COLO668 (cell line): ENCODE measurements at regions not wholly inside any gene's neighbourhood (a gene's known extent, or its start where the extent isn't known, plus 50 kb on each side); places are given as distances from the start of the nearest gene placed in this dataset.
"Not testable (repeated sequence)": the region's sequence is repeated elsewhere in the genome, so short reads cannot be mapped to it uniquely, and the experiment has no call there.

Source experiments
- DNase-seq: peaks from one replicate; lab custom pipeline; 2025; ENCODE audit not compliant: unreplicated experiment; lab: John Stamatoyannopoulos, UW

DNA sequence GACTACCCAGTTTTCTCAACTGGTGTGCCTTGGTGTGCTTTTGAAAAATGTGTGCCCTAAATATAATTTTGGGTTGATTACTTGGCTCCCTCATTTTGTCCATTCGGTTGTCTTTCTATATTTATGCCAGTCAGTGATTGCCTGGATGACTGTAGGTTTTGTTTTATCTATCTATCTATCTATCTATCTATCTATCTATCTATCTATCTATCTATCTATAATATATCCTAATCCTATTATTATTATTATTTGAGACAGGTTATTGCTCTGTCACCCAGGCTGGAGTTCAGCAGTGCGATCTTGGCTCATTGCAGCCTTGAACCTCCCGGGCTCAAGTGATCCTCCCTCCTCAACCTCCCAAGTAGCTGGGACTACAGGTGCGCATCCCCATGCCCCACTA, 111.4 kb upstream of the GRK3 start:
- DNase-seq = no peak

DNA sequence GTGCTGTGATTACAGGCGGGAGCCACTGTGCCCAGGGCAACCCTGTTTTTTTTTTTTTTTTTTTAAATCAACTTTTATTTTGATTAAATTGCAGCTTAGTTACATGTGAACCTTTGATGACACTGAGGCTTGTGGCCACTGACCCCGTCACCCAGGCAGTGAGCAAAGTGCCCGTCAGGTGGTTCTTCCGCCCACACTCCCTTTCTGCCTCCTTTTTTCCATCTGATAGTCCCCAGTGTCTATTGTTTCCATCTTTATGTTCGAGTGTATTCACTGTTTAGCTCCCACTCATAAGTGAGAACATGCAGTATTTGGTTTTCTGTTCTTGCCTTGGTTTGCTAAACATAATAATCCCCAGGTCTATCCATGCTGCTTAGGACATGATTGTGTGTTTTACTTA, 110.9 kb upstream of the GRK3 start:
- no peak for DNase-seq

DNA sequence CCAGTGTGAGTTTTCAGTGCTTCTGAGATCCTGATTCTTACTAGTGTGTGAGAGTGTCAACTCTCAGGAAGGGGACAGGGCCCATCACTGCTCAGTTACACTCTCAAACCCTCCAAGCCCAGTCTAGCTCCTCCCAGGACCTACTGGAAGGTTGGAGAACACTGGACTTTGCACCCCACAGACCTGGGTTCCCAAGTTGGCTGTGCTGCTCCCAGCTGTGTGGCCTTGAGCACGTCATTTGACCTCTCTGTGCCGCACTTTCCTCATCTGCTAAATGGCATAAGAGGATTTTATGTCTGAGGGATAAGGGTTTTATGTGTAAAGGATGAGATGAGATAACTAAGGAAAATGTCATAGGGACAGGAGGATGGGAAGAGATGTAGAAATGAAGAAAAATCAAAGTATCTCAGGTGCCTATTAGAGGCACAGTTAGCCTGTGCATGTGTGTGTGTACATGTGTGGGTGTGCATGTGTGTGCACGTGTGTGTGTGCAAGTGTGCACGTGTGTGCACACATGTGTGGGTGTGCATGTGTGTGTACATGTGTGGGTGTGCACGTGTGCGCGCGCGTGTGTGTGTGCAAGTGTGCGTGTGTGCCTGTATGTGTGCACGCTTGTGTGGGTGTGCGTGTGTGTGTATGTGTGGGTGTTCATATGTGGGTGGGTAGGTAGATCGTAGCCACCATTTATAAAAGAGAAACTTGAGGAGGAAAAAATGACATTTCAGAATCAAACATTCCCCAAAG, 108.0 kb upstream of the GRK3 start:
- DNase-seq = not testable (repeated sequence)

DNA sequence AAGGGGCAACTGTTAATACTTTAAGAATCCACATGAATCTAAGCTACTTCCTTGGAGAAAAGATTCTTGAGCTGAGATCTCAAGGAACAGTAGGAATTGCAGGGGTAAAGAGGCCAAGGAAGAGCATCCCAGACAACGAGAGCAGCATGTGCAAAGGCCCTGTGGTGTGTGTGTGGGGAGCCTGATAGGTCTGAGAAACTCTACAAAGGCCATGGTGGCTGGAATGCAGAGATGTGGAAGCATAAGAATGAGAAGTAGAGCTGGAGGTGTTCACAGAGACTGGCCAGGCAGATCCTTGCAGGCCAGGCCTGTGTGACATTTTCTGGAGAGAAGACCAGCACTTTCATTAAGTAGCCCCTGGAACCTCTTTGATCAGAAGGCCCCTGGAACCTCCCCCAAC, 105.8 kb upstream of the GRK3 start:
- not testable (repeated sequence) for DNase-seq

DNA sequence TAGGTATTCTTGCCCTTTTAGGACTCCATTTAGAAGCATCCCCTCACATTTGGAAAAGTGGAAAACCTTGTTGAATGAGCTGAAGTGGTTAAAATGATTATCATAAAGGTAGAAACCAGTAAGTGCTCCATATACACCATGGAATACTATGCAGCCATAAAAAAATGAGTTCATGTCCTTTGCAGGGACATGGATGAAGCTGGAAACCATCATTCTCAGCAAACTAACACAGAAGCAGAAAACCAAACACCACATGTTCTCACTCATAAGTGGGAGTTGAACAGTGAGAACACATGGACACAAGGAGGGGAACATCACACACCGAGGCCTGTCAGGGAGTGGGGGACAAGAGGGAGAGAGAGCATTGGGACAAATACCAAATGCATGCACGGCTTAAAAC, 103.8 kb upstream of the GRK3 start:
- DNase-seq = not testable (repeated sequence)

DNA sequence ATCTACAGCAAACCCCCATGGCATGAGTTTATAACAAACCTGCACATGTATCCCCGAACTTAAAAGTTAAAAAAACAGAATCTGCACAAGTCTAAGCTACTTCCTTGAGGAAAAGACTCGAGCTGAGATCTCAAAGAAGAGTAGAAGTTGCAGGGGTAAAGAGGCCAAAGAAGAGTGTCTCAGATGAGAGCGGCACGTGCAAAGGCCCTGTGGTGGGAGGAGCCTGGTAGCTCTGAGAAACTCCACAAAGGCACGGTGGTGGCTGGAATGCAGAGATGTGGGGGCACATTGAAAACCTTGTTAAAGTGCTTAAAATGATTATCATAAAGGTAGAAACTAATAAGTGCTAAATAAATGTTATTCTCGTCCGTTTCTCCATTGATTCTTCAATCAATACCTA, 103.2 kb upstream of the GRK3 start:
- no peak for DNase-seq

DNA sequence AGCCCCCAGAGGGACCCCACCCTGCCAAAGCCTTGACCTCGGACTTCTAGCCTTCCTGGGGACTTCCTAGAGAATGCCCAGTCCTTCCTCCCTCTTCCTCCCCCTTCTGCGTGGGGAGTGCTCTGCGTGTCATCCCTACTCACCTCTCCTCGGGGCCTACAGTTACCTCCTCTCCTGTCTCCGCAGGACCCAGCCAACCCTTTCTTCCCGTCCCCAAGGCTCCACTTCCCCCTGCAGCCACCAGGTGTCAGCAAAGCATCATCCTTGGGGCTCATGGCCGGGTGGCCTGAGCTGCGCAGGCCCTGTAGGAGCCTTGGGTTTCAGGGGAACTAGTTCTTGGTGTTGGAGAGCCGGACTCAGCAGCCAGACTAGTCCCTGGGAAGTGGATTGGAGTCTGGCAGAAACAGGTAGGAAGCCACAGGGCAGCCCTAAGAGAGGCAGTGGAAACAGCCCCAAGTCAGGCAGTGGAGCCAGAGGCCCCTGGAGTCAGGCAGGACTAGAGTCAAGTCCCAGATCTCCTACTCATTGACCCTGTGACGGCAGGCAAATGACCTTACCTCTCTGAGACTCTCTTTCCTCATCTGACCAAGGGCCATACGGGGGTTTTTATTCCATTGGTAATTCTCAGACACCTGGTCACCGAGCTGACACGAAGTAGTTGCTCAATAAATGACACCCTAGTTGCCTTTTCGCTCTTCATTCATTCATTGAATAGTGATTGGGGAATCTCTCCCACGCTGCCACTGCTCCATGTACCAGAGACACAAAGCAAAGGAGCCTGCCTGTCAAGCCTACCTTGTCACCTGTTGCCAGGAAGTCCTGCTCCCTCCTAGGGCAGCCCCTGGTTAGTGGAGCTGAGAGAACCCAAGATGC, 101.8 kb upstream of the GRK3 start:
- DNase-seq = peak; percentile 75

DNA sequence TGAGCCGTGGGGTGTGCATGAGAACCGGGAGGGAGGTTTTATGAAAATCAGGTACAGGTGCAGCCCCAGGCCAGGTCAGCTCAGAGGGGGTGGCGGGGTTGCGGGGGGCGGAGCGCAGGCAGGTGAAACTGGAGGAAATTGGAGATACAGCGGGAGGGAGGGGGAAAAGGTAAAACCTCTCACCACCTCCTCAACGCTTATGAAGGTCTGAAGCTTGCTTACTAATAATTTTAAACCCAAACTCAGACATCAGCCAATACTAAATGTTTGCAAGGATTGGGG, 101.2 kb upstream of the GRK3 start:
- DNase-seq = not testable (repeated sequence)

DNA sequence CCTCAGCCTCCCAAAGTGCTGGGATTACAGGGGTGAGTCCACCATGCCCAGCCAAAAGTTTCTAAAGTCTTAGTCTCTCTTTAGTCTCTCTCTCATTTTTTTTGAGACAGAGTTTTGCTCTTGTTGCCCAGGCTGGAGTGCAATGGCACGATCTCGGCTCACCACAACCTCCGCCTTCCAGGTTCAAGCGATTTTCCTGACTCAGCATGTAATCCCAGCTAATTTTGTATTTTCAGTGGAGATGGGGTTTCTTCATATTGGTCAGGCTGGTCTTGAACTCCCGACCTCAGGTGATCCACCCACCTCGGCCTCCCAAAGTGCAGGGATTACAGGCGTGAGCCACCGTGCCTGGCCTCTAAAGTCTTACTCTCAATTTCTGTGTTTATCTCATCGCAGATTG, 100.1 kb upstream of the GRK3 start:
- DNase-seq = not testable (repeated sequence)

DNA sequence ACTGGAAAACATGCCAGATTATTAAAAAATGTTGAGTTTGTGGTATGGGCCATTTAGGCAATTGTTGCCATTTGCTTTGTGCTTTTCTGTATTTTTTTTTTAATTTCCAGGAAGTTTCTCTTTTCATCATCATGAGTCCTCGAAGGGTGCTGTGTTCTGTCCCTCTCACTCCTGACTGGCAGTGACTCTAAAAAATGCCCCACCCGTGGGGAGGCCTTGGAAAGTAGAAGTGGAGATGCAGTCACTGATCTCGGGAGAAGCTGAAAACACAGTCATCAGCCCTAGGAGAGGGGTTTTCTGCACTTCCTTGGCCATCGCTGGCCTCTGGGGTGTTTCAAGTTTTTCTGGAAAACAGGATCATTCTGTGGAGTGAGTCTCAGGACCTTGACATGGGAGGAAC, 98.5 kb upstream of the GRK3 start:
- DNase-seq = no peak

DNA sequence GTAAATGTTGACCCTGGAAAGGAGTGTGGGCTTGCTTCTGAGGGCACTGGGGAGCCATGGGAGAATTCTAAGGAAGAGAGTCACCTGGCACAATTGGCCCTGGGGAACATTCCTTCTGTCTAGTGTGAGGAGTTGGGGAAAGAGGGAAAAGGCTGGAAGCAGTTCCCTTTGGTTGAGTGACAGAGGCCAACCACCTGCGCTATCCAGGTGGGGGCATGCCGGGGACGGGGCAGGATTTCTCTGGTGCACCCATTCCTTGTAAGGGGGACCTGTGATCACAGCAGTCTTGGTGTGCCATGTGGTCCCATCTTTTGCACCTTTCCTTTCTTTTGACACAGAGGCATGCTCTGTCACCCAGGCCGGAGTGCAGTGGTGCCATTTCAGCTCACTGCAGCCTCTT, 92.1 kb upstream of the GRK3 start:
- DNase-seq = no peak

DNA sequence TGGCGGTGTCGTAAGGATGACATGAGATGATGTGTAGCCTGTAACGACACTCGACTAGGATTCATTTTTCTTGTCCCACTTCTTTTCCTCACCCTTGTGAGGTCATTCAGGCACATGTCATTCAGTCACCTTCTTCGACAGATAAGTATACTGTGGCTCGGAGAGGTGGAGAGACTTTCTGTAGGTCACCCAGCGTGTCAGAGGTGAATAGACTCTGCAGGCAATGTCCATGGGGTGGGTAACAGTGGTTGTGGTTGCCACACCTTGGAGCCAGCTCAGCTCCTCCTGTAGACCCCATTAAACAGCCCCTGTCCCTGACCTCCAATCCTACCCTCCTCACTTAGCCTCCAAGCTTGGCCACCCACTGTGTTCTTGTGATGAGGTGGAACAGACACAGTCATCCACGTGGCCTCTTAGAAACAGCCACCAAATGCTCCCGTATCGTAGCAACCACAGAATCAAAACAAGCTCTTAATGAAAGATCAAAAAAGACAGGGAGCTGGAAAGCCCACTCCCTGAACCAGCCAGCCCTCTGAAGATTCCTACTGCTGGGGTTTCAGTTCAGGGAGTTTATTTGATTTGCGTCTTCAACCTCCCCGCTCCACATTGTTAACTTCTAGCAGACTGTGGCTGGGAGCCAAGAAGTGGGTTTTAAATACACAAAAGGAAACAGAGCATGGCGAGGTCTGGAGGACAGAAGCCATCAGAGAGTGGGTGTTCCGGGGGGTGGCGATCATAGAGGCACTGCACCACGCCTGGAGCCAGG, 89.0 kb upstream of the GRK3 start:
- DNase-seq = peak; percentile 86

DNA sequence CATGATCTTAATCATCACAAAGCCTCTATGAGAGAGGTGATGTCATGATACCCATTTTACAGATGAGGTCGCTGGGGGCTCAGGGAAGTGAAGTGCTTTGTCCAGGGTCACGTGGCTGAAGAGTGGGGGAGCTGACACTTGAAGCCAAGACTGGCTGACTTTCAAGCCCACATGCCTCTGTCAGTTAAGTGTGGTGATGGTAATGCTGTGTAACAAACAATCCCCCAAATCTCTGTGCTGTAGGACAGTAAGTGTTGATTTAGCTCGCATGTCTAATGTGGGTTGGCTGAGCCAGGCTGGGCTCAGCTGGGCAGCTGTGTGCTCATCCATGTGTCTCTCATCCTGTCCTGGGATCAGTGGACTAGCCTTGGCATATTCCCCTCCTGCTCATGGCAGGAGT, 87.1 kb upstream of the GRK3 start:
- no peak for DNase-seq

DNA sequence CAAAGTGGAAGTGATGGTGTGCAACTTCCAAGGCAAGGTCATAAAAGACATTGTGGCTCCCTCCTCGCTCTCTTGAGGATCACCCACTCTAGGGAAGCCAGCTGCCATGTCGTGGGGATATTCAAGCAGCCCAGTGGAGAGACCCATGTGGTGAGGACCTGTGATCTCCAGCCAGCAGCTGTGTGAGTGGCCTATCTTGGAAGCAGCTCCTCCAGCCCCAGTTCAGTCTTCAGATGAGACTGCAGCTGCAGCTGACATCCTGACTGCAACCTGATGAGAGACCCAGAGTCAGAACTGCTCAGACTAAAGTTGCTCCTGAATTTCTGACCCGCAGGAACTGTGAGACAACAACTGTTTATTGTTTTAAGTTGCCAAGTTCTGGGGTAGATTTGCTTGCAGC, 86.4 kb upstream of the GRK3 start:
- DNase-seq = no peak

DNA sequence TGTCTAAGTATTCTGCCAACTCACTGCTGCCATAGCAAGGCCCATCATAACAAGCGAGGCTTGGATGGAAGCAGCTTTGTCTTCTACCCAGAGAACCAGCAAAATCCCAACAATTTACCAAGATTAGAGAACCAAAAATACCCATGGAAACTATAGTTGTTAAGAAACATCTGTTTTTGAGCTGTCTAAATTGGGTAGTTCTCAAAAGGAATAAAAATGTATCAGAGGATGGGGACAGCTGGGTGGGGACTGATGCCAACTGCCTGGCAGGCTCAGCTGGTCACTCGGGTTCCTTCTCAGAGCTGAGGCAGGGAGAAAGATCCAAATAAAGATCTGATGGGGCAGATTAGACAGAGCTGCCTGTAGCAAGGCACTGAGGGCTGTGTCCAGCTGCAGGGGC, 85.9 kb upstream of the GRK3 start:
- no peak for DNase-seq

DNA sequence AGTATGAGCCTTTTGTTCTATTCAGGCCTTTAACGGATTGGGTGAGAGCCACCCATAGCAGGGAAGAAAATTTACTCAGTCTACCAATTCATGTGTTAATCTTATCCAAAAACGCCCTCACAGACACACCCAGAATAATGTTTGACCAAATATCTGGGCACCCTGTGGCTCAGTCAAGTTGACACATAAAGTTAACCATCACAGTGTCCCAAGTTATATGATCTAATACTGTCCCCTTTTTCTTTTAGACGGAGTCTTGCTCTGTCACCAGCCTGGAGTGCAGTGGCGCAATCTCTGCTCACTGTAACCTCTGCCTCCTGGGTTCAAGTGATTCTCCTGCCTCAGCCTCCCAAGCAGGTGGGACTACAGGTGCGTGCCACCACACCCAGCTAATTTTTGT, 83.6 kb upstream of the GRK3 start:
- not testable (repeated sequence) for DNase-seq

DNA sequence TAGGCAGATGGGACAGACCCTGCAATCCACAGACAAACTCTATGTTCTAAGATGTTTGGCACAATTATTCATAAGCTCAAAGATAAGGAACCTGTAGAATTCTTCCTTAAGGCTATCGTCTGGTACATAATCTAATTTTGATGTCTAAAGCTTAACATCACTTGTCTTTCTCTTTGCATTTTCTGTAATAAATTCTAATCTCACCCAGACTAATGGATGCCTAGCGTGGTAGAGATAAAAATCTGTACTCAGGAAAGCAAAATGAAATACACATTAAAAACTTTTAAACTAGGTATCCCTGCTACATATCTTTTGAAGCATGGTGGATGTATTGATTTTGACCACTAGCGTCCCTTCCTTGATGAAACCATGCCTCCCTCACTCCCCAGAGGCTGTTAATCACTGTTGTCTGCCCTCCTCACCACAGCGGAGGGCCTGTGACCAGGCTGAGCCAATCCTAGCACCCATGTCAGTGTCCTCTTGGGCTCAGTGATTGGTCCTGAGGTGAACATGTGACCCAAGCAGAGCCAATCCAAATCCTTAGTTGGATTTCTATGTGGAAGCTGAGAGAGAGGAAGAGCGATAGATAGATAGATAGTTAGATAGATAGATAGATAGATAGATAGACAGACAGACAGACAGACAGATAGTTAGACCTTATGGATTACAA, 82.2 kb upstream of the GRK3 start:
- no peak for DNase-seq

DNA sequence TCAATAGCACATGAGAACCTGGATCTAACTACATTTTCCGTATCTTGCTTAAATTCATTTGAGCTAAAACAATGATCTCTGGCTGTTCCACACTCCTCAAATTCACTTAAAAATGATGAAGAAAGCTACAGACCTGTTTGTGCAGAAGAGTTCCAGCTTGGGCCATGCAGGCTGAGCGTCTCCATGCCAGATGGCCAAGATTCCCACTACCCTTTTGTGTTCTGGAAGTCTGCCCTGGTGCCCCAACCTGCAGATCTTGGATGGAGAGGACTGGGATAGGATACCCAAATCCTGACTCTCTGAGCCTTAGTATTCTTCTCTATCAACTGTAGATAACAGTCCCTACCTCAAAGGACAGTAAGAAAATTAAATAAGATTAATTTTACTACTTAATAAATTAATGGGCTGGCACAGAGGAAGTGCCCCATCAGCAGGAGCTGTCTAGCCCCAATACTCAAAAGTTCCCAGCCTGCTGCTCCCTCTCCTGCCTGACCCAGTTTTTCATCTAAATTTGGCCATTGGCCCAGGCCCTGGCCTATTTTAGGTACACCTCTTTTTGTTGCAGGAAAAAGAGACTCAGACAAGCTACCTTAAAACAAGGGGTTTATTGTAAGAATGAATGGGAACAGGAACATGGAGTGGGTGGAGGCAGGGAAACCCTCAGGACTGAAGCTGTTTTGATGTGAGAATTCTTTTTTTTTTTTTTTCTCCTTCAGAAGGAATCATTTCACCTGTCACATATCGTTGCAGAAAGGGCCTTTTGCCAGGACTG, 81.4 kb upstream of the GRK3 start:
- no peak for DNase-seq

DNA sequence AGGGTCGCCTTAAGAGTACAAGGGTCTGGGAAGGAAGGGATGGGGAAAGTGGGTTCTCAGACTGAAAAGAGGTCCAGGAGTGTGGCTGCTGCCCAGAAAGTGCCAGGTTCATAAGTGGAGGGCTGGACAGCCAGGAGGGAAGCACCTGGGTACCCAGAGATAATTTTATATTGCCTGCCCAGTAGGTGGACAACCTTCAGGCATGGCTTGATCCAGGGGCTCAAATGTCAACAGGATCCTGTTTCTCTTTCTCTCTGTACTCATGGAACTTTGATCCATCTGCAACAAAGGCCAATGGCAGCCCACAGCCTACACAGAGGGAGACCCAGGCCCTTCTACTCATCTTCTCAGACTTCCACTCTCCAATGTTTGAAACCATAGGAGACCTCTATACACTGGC, 80.5 kb upstream of the GRK3 start:
- no peak for DNase-seq

DNA sequence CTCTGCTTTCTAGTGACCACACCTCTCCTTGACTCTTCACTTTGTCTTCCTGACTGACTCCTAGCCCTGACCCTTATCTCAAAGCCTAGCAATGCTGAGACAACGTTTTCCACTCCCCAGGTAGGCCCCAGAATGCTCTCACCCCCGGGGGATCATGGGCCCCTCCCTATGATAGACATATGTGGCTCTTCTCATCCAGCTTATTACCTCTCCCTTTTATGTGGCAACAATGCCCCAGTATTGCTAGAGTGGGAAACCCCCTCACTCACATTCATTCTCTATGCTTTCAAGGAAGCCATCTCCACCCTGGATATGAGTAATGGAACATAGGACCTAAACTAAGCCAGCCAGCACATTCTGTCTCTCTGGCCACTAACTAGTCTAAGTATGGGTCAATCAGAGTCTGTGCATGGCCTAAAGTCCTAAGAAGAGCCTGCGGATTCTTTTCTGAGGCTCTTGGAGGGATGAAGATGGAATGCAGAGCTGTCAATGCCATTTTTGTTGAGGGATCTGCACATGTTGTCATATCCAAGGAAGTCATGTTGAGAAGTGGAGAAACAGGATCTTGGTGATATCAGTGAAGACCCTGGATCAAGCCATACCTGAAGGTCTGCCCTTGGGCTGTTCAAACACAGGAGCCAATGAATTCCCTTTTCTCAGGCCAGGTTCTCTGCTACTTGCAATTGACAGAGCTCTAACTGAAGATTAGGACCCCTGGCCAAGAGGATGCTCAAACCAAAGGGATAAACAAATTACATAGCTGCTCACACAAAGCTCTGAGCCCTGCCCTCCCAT, 79.8 kb upstream of the GRK3 start:
- DNase-seq = no peak
